Activated CD8-positive, alpha-beta memory T cell treated with anti-CD3 and anti-CD28 coated beads, Interleukin-2, amount 50 U/mL, for 48 hours (primary cell): ENCODE measurements at regions not wholly inside any gene's neighbourhood (a gene's known extent, or its start where the extent isn't known, plus 50 kb on each side); places are given as distances from the start of the nearest gene placed in this dataset.
"Not testable (repeated sequence)": the region's sequence is repeated elsewhere in the genome, so short reads cannot be mapped to it uniquely, and the experiment has no call there.

Source experiments
- DNase-seq: peaks from one replicate; pipeline ENCODE4 v3.0.0-alpha.2; 2020

GRCh38 chr6:19714434-19715166, 122.6 kb upstream of the ID4 start:
- no peak for DNase-seq

- DNase-seq, result no peak
Measured at GRCh38 chr6:19715167-19715551, 122.0 kb upstream of the ID4 start.

GRCh38 chr6:19719691-19720128, 117.5 kb upstream of the ID4 start:
- no peak for DNase-seq

- DNase-seq, result no peak
Measured at GRCh38 chr6:19721766-19722377, 115.3 kb upstream of the ID4 start.

GRCh38 chr6:19722999-19723398, 114.2 kb upstream of the ID4 start:
- no peak for DNase-seq

- DNase-seq, result no peak
Measured at GRCh38 chr6:19723545-19723944, 113.6 kb upstream of the ID4 start.

GRCh38 chr6:19725436-19725835, 111.7 kb upstream of the ID4 start:
- DNase-seq, result not testable (repeated sequence)

GRCh38 chr6:19731282-19731681, 105.9 kb upstream of the ID4 start:
- no peak for DNase-seq

GRCh38 chr6:19734061-19734460, 103.1 kb upstream of the ID4 start:
- no peak for DNase-seq

GRCh38 chr6:19734519-19734918, 102.7 kb upstream of the ID4 start:
- no peak for DNase-seq

- DNase-seq, result no peak
Measured at GRCh38 chr6:19736066-19736465, 101.1 kb upstream of the ID4 start.

GRCh38 chr6:19738010-19738409, 99.2 kb upstream of the ID4 start:
- no peak for DNase-seq

- DNase-seq, result no peak
Measured at GRCh38 chr6:19749722-19750121, 87.4 kb upstream of the ID4 start.

- no peak for DNase-seq
Measured at GRCh38 chr6:19752746-19753145, 84.4 kb upstream of the ID4 start.

GRCh38 chr6:19753826-19754225, 83.3 kb upstream of the ID4 start:
- DNase-seq, result no peak

GRCh38 chr6:19754686-19755085, 82.5 kb upstream of the ID4 start:
- DNase-seq, result no peak

GRCh38 chr6:19755181-19755580, 82.0 kb upstream of the ID4 start:
- DNase-seq, result no peak

- no peak for DNase-seq
Measured at GRCh38 chr6:19757036-19757435, 80.1 kb upstream of the ID4 start.

GRCh38 chr6:19759117-19759880, 77.9 kb upstream of the ID4 start:
- no peak for DNase-seq

- DNase-seq, result no peak
Measured at GRCh38 chr6:19761121-19761520, 76.0 kb upstream of the ID4 start.

- DNase-seq, result no peak
Measured at GRCh38 chr6:19771753-19772336, 65.3 kb upstream of the ID4 start.

GRCh38 chr6:19772891-19773290, 64.3 kb upstream of the ID4 start:
- no peak for DNase-seq

GRCh38 chr6:19781269-19781668, 55.9 kb upstream of the ID4 start:
- no peak for DNase-seq

- no peak for DNase-seq
Measured at GRCh38 chr6:19782588-19782987, 54.6 kb upstream of the ID4 start.
